AG10803 (cell line): ENCODE measurements at regions not wholly inside any gene's neighbourhood (a gene's known extent, or its start where the extent isn't known, plus 50 kb on each side); places are given as distances from the start of the nearest gene placed in this dataset.

Experiments
- DNase-seq: peaks from one replicate; pipeline ENCODE4 v3.0.0; 2010; ENCODE audit warnings: low read depth
- H3K4me3 ChIP-seq: 2 replicates; pipeline ENCODE4 v1.5.1; 2011; ENCODE audit warnings: mild to moderate bottlenecking, low read length, control low read depth
- TF ChIP-seq, protein P1 (sequence below): conservative IDR thresholded peaks from 2 replicates; pipeline ENCODE4 v1.5.1; 2011; ENCODE audit warnings: mild to moderate bottlenecking, low read length, control low read depth, inconsistent platforms

- no peak for DNase-seq
- TF ChIP-seq, protein P1, sequence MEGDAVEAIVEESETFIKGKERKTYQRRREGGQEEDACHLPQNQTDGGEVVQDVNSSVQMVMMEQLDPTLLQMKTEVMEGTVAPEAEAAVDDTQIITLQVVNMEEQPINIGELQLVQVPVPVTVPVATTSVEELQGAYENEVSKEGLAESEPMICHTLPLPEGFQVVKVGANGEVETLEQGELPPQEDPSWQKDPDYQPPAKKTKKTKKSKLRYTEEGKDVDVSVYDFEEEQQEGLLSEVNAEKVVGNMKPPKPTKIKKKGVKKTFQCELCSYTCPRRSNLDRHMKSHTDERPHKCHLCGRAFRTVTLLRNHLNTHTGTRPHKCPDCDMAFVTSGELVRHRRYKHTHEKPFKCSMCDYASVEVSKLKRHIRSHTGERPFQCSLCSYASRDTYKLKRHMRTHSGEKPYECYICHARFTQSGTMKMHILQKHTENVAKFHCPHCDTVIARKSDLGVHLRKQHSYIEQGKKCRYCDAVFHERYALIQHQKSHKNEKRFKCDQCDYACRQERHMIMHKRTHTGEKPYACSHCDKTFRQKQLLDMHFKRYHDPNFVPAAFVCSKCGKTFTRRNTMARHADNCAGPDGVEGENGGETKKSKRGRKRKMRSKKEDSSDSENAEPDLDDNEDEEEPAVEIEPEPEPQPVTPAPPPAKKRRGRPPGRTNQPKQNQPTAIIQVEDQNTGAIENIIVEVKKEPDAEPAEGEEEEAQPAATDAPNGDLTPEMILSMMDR: no peak
- H3K4me3 ChIP-seq: no peak overlapping the region
These were observed 220.5 kb upstream of the MBL2 start for GRCh38 chr10:52993109-52993508.

GRCh38 chr10:52992567-52992966 is 220.0 kb upstream of the MBL2 start:
- no peak overlapping the region for H3K4me3 ChIP-seq
- TF ChIP-seq, protein P1: no peak
- no peak for DNase-seq

GRCh38 chr10:52988923-52989322 is 216.3 kb upstream of the MBL2 start:
- TF ChIP-seq, protein P1: no peak
- DNase-seq: no peak
- no peak overlapping the region for H3K4me3 ChIP-seq

GRCh38 chr10:52986125-52986524 is 213.5 kb upstream of the MBL2 start:
- no peak for DNase-seq
- H3K4me3 ChIP-seq: no peak overlapping the region
- TF ChIP-seq, protein P1: no peak

- no peak overlapping the region for H3K4me3 ChIP-seq
- TF ChIP-seq, protein P1: no peak
- no peak for DNase-seq
These were observed 211.6 kb upstream of the MBL2 start for GRCh38 chr10:52984169-52984568.

GRCh38 chr10:52979295-52979990 is 206.9 kb upstream of the MBL2 start:
- H3K4me3 ChIP-seq: no peak overlapping the region
- TF ChIP-seq, protein P1: no peak
- DNase-seq: no peak

DNA sequence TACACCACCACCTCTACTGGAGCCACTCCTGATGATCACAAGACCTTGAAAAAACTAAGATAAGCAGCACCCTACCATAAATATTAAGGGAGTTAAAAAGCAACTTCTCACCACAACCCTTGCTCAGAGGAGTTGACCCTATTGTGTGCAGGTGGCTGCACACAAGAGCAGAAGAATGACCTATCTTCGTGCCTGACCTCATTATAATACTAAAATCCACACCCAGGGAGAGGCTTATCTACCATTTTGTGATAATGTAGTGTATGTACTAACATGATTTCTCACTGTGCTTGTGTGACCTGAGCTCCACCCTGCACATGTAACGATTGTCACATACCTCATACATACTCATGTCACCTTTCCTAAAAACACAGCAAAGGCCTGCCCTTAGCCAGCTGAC is 205.0 kb upstream of the MBL2 start:
- TF ChIP-seq, protein P1: no peak
- no peak for DNase-seq
- H3K4me3 ChIP-seq: no peak overlapping the region
